ENCODE measurements at regions not wholly inside any gene's neighbourhood (a gene's known extent, or its start where the extent isn't known, plus 50 kb on each side); places are given as distances from the start of the nearest gene placed in this dataset.
"Not testable (repeated sequence)": the region's sequence is repeated elsewhere in the genome, so short reads cannot be mapped to it uniquely, and the experiment has no call there.

- no peak for DNase-seq
Observed at GRCh38 chr6:63487103-63487813, 85.0 kb upstream of the LOC128125822 start.

- no peak for DNase-seq
Observed at GRCh38 chr6:63491119-63491518, 81.2 kb upstream of the LOC128125822 start.

GRCh38 chr6:63492476-63492875 lies 79.8 kb upstream of the LOC128125822 start:
- no peak for DNase-seq

GRCh38 chr6:63493557-63493956 lies 78.7 kb upstream of the LOC128125822 start:
- DNase-seq: no peak

GRCh38 chr6:63496361-63496804 lies 75.9 kb upstream of the LOC128125822 start:
- DNase-seq: no peak

- DNase-seq: no peak
Observed at GRCh38 chr6:63502156-63502555, 70.1 kb upstream of the LOC128125822 start.

- no peak for DNase-seq
Observed at GRCh38 chr6:63503199-63503598, 69.1 kb upstream of the LOC128125822 start.

GRCh38 chr6:63504777-63505384 lies 67.4 kb upstream of the LOC128125822 start:
- DNase-seq: no peak

- DNase-seq: no peak
Observed at GRCh38 chr6:63507096-63507495, 65.2 kb upstream of the LOC128125822 start.

- DNase-seq: no peak
Observed at GRCh38 chr6:63509652-63510352, 62.5 kb upstream of the LOC128125822 start.

- no peak for DNase-seq
Observed at GRCh38 chr6:63510353-63510686, 62.0 kb upstream of the LOC128125822 start.

GRCh38 chr6:63510849-63511248 lies 61.4 kb upstream of the LOC128125822 start:
- no peak for DNase-seq

GRCh38 chr6:63514488-63515173 lies 57.6 kb upstream of the LOC128125822 start:
- DNase-seq: no peak

GRCh38 chr6:63515227-63515626 lies 57.1 kb upstream of the LOC128125822 start:
- DNase-seq: not testable (repeated sequence)

- no peak for DNase-seq
Observed at GRCh38 chr6:63516186-63516944, 55.9 kb upstream of the LOC128125822 start.

GRCh38 chr6:63517221-63517620 lies 55.1 kb upstream of the LOC128125822 start:
- DNase-seq: no peak

GRCh38 chr6:63521475-63522210 lies 50.6 kb upstream of the LOC128125822 start:
- no peak for DNase-seq
